Non-pigmented ciliary epithelial cell (primary cell): ENCODE measurements at regions not wholly inside any gene's neighbourhood (a gene's known extent, or its start where the extent isn't known, plus 50 kb on each side); places are given as distances from the start of the nearest gene placed in this dataset.
A peak's percentile ranks its signal among the peaks of the same experiment; 100 is the strongest.

Experiments used
- DNase-seq: peaks from one replicate; pipeline ENCODE4 v3.0.0-alpha.2; 2010; ENCODE audit warnings: low read depth

- DNase-seq: no peak
These were observed 51.4 kb upstream of the CHMP2B start for GRCh38 chr3:87175732-87176131.

GRCh38 chr3:87173776-87174175 lies 53.3 kb upstream of the CHMP2B start:
- DNase-seq: no peak

GRCh38 chr3:87173071-87173470 lies 54.0 kb upstream of the CHMP2B start:
- peak; percentile 10 for DNase-seq

- DNase-seq: peak; percentile 28
These were observed 59.3 kb upstream of the CHMP2B start for GRCh38 chr3:87167628-87168456.

GRCh38 chr3:87164245-87164644 lies 62.9 kb upstream of the CHMP2B start:
- no peak for DNase-seq

GRCh38 chr3:87161851-87162250 lies 65.3 kb upstream of the CHMP2B start:
- no peak for DNase-seq

- DNase-seq: no peak
These were observed 65.7 kb upstream of the CHMP2B start for GRCh38 chr3:87161417-87161816.

GRCh38 chr3:87161013-87161412 lies 66.1 kb upstream of the CHMP2B start:
- DNase-seq: no peak

- no peak for DNase-seq
These were observed 68.3 kb upstream of the CHMP2B start for GRCh38 chr3:87158823-87159222.

GRCh38 chr3:87148020-87148419 lies 79.1 kb upstream of the CHMP2B start:
- no peak for DNase-seq

- no peak for DNase-seq
These were observed 79.5 kb upstream of the CHMP2B start for GRCh38 chr3:87147562-87147961.

- DNase-seq: no peak
These were observed 81.6 kb upstream of the CHMP2B start for GRCh38 chr3:87145553-87145952.

GRCh38 chr3:87136066-87136596 lies 91.0 kb upstream of the CHMP2B start:
- DNase-seq: no peak

GRCh38 chr3:87135412-87135811 lies 91.7 kb upstream of the CHMP2B start:
- DNase-seq: no peak

- DNase-seq: no peak
These were observed 94.3 kb upstream of the CHMP2B start for GRCh38 chr3:87132801-87133200.

GRCh38 chr3:87128006-87128405 lies 99.1 kb upstream of the CHMP2B start:
- no peak for DNase-seq

GRCh38 chr3:87127281-87127680 lies 99.8 kb upstream of the CHMP2B start:
- DNase-seq: no peak

- DNase-seq: no peak
These were observed 100.8 kb upstream of the CHMP2B start for GRCh38 chr3:87126321-87126720.

- DNase-seq: no peak
These were observed 102.0 kb upstream of the CHMP2B start for GRCh38 chr3:87125116-87125515.

GRCh38 chr3:87122766-87123165 lies 104.3 kb upstream of the CHMP2B start:
- no peak for DNase-seq

- no peak for DNase-seq
These were observed 105.3 kb upstream of the CHMP2B start for GRCh38 chr3:87121856-87122255.

- no peak for DNase-seq
These were observed 106.2 kb upstream of the CHMP2B start for GRCh38 chr3:87120881-87121280.

- DNase-seq: no peak
These were observed 106.9 kb upstream of the CHMP2B start for GRCh38 chr3:87120236-87120635.

GRCh38 chr3:87109465-87109864 lies 117.6 kb upstream of the CHMP2B start:
- DNase-seq: no peak
